ENCODE measurements at regions not wholly inside any gene's neighbourhood (a gene's known extent, or its start where the extent isn't known, plus 50 kb on each side); places are given as distances from the start of the nearest gene placed in this dataset.

- DNase-seq (ENCODE audit: low read depth in 2 of 3, low spot score in 2 of 3), result no peak
Observed at GRCh38 chr9:89806371-89807100, 201.7 kb downstream of the GADD45G start.

DNA sequence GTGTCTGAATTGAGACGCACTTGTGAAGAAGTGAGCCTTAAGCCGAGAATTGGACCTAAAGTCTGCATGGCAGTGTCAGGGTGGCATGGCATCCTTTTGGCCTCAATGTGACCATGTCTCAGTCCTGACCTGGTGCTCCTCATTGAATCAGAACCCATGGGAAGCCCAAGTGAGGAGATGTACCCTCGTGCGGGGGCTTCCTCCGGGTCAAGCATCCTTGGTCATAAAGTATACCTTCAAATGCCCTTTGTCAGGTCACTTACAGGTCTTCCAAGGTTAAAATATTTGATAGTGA is 202.2 kb downstream of the GADD45G start:
- DNase-seq (ENCODE audit: low read depth in 2 of 3, low spot score in 2 of 3), result no peak

DNA sequence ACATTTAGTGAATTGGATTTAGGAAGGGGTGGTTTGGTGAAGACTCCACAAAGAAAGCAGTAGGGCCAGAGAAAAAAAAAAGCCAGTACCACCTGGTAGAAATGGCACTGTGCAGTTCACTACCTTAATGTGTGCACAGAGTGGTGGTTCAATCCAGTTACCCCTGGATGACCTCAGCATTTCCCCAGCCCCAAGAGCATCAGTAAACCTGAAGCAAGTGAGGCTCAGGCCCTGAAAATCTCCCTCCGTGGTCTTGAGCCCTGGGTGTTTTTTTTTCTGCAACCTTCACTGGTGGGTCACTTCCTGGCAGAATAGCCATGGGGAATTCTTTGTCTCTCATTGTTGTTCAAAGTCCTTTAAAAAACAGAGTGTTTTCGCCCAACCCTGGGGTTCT is 202.9 kb downstream of the GADD45G start:
- DNase-seq (ENCODE audit: low read depth in 2 of 3, low spot score in 2 of 3), result no peak

DNA sequence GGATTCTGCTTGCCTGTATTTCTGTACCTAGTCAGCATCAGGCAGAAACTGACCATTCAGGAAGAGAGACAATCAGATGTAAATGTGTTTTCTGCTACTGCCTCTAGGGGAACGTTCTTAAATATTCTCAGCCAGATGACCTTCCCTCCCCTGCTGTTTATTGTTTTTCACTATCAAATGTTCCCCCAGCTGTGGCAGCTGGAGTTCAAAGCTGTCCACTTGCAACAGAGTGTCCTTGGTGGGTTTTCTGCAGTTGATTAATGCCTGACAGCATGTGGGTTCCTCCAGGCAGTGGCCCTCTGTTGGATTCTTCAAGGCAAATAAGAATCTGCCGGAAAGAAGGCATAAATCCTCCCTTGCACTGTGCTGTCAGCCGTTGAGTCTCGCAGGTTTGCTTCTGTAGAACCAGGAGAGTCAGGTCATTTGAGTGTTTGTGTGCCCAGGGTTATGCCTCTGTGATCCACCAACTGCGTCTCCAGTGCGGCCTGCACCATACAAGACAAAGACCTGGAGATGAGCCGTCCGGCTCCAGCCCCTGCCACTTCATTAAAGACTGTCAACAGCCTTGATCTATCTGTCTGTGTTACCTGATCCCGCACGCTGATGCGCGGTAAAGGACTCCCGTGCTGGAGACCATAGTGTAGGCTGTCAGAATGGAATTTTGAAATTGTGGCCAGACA is 203.4 kb downstream of the GADD45G start:
- DNase-seq (ENCODE audit: low read depth in 2 of 3, low spot score in 2 of 3), result no peak

DNA sequence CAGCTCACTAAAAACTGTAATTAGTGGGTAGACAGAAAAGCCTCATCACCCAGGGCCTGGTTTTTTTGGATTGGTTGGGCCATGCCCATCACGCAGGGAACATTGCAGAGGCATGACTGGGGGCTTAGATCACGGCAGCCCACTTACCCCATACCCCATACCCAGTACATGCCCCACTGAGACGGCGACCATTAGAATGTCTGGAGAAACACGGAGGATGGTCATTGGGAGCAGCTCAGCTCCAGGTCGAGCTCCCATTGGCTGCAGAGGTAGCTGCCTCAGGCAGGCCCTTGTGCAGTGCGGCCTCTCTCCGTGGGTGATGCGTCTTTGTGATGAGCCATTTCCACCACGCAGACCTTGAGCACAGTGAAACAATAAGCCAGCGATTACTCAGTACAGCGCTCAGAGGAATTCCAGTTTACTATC is 204.0 kb downstream of the GADD45G start:
- no peak for DNase-seq (ENCODE audit: low read depth in 2 of 3, low spot score in 2 of 3)

GRCh38 chr9:89810431-89810830 is 205.6 kb downstream of the GADD45G start:
- DNase-seq (ENCODE audit: low read depth in 2 of 3, low spot score in 2 of 3), result no peak

- no peak for DNase-seq (ENCODE audit: low read depth in 2 of 3, low spot score in 2 of 3)
Observed at GRCh38 chr9:89811356-89811755, 206.5 kb downstream of the GADD45G start.

- DNase-seq (ENCODE audit: low read depth in 2 of 3, low spot score in 2 of 3), result no peak
Observed at GRCh38 chr9:89811886-89812450, 207.2 kb downstream of the GADD45G start.

DNA sequence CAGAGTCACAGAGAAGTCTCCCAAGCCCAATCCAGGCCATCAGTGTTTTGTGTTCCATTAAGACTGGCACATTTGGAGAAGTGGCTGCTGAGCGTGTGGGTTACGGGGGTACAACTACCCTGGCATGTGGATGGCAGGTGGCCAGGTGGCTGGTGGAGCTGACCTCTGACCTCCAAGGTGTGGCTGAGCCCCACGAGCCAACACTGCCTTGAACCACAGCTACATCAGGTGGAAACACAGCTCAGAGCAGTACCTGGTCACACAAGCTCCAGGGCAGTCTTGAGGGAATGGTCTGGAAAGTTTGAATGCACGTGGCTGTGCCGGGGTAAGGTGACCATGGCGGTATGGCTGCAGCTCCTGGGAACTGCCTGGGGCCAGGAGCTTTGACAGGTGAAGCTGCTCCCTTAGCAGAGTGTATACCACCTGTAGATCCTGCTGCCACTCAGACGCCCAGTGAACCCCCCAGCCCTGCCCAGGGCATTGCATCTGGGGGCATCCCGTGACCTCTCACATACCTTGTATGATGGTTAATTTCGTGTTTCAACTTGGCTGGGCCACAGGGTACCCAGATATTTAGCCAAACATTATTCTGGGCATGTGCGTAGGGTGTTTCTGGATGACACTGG is 207.9 kb downstream of the GADD45G start:
- DNase-seq (ENCODE audit: low read depth in 2 of 3, low spot score in 2 of 3), result no peak

- no peak for DNase-seq (ENCODE audit: low read depth in 2 of 3, low spot score in 2 of 3)
Observed at GRCh38 chr9:89813482-89813881, 208.7 kb downstream of the GADD45G start.

DNA sequence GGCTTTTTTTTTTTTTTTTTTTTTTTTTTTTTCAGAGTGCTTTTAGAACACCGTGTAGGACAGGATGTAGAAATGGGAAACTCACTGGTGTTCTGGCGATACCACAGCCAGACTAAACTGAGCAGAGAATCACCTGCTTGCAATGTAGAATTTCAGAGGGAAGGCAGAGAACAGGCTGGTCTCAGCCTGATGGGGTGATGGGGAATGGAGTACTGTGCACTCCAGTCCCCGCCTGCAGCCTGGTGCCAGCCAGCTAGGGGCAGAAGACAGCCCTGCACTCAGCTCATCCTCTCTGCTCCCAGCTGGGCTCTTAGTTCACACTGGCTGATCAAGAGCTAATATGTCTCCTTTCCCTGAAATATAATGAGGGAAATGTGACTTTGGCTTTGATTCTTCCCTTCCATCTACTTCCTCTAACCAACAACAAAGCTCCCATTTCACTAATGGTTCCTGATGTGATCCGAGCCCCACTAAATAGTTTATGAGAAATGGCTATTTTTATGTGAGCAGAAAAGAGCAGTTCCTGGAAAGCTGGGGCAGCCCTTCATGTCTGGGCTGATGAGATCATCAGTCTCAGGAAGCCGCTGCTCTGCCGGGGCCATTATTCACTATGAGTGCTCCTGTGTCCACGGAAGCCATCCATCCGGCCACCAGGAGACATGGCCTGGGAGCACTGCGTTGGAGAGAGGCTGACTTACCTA is 209.7 kb downstream of the GADD45G start:
- DNase-seq (ENCODE audit: low read depth in 2 of 3, low spot score in 2 of 3), result no peak

DNA sequence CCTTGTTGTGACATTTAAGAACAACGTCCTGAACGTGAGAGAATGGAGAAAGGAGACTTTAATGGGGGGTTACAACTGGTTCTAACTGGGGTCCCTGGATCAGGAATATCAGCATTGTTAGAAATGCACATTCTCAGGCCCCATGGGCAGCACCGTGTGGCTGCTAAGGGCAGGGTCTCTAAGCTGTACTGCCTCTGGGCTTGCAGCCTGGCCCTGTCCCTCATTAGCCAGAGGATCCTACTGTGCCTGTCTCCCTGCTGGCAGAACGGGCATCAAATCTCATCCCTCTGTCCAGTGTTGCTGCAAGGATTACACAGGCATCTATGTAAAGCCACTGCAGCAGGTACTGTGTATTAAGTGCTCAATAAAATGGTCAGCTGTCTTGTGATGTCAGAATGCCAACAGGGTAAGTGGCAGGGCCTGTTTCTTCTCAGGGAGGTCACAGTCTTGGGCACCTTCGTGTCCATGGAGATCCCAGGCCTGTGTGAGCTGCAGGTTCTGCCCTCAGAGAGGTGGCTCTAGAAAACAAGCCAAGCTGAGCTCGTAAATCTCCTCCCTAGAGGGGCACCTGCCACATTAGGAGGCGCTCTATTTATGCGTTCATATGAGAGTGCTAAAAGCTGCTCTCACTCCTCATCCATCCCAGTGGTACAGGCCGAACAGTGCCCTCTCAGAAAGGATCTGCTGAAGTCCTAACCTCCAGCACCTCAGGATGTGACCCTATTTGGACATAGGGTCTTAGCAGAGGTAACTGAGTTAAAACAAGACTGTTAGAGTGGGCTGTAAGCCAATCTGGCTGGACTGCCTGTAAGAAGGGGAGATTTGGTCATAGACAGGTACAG is 210.5 kb downstream of the GADD45G start:
- no peak for DNase-seq (ENCODE audit: low read depth in 2 of 3, low spot score in 2 of 3)

DNA sequence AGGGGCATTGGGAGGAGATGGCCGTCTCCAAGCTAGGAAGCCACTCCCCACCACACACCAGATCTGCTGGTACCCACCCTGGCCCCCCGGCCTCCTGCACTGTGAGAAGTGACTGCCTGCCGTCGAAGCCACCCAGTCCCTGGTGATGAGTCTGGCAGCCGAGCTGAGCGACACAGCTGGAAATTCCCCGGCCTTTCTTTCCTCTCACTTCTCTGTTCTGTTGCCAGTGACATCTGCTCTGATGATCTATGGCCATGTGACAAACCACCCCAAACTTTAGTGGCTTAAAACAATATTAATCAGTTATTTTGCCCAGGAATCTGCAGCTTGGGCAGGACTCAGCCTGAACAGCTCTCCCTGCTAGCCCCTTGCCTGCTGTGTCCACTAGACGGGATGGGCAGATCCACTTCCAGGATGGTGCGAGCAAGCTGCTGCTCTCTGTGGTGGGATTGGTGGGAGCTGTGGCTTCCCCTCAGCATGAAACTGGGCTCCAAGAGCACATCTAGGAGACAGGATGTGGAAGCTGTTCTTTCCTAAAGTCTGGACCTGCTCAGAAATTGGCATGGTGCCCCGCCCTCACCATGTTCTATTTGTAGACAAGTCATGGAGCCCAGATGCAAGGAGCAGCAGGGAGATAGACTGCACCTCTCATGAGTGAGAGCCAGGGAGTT is 211.2 kb downstream of the GADD45G start:
- DNase-seq (ENCODE audit: low read depth in 2 of 3, low spot score in 2 of 3), result peak in 1 of 3 experiments; percentile 3

- no peak for DNase-seq (ENCODE audit: low read depth in 2 of 3, low spot score in 2 of 3)
Observed at GRCh38 chr9:89817151-89817950, 212.5 kb downstream of the GADD45G start.

GRCh38 chr9:89820337-89820736 is 215.5 kb downstream of the GADD45G start:
- DNase-seq (ENCODE audit: low read depth in 2 of 3, low spot score in 2 of 3), result no peak

- no peak for DNase-seq (ENCODE audit: low read depth in 2 of 3, low spot score in 2 of 3)
Observed at GRCh38 chr9:89821081-89821480, 216.3 kb downstream of the GADD45G start.

- DNase-seq (ENCODE audit: low read depth in 2 of 3, low spot score in 2 of 3), result no peak
Observed at GRCh38 chr9:89822996-89823395, 218.2 kb downstream of the GADD45G start.

DNA sequence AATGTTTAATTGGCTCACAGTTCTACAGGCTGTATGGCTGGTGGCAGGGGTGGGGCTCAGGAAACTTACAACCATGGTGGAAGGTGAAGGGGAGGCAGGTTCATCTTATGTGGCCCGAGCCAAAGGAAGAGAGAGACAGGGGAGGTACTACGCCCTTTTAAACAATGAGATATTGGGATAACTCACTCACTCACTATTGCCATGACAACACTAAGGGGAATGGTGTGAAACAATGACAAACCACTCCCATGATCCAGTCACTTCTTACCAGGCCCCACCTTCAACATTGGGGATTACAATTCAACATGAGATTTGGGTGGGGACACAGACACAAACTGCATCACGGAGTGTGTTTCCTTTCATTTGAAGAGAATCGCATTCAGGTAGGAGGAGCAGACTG is 220.9 kb downstream of the GADD45G start:
- no peak for DNase-seq (ENCODE audit: low read depth in 2 of 3, low spot score in 2 of 3)

DNA sequence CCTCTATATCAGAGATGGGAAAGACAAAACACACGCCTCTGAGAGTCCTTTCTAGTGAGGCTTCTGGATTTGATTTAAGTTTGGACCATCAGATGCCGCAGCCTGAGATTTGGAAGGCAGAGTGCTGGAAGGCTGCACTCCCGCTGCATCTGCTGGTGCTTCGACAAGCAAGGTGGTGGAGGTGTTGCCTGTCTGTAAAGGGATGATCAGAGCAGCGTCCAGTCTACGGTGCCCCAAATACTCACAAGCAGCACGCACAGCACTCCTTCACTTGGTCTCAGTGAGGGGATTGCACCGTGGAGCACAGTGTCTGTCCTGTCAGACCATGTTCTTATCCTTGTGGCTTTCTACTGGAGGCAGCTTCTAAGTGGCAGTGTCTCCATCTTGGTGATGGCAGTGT is 221.4 kb downstream of the GADD45G start:
- no peak for DNase-seq (ENCODE audit: low read depth in 2 of 3, low spot score in 2 of 3)

Measured in activated CD8-positive, alpha-beta memory T cell treated with anti-CD3 and anti-CD28 coated beads for 48 hours (primary cell).